A673 (cell line): ENCODE measurements at regions not wholly inside any gene's neighbourhood (a gene's known extent, or its start where the extent isn't known, plus 50 kb on each side); places are given as distances from the start of the nearest gene placed in this dataset.
A peak's percentile ranks its signal among the peaks of the same experiment; 100 is the strongest.

Source experiments
- BruUV-seq: library from RNA; stranded (reverse); fragments of 400-500 nt; replicated peaks from 2 replicates; lab custom pipeline; 2021; lab: Mats Ljungman, UMichigan
- CTCF ChIA-PET: fragments of 300-600 bp; sonication (Branson Sonifier 250); formaldehyde crosslinking; loops from one replicate; lab custom pipeline; 2022; ENCODE audit warnings: antibody characterized with exemption; lab: Charles Lee
- POLR2A ChIA-PET: fragments of 300-600 bp; sonication (Branson Sonifier 250); formaldehyde crosslinking; loops from one replicate; lab custom pipeline; 2022; ENCODE audit warnings: antibody characterized with exemption; ENCODE audit not compliant: low non-redundant PET; lab: Charles Lee
- DNase-seq: peaks from one replicate; pipeline ENCODE4 v3.0.0-alpha.2; 2015; ENCODE audit warnings: low spot score
- H3K27ac ChIP-seq: fragments of 200-600 bp; sonication (generic); 2 replicates; pipeline ENCODE4 v1.5.1; 2016; ENCODE audit warnings: mixed run types, low read depth, mild to moderate bottlenecking, mixed read lengths, antibody characterized with exemption, low read length; ENCODE audit not compliant: poor library complexity, severe bottlenecking
- H3K27me3 ChIP-seq: fragments of 200-600 bp; sonication (generic); replicated peaks from 2 replicates; pipeline ENCODE4 v1.6.1; 2017; ENCODE audit warnings: mixed run types, low read depth, mild to moderate bottlenecking, mixed read lengths, antibody characterized with exemption, low read length; ENCODE audit not compliant: insufficient read depth, poor library complexity
- H3K36me3 ChIP-seq: fragments of 200-600 bp; sonication (generic); 2 replicates; pipeline ENCODE4 v1.6.1; 2016; ENCODE audit warnings: mixed run types, mild to moderate bottlenecking, mixed read lengths, antibody characterized with exemption, low read length; ENCODE audit not compliant: insufficient read depth, poor library complexity, severe bottlenecking
- H3K4me1 ChIP-seq: fragments of 200-600 bp; sonication (generic); 2 replicates; pipeline ENCODE4 v1.6.1; 2017; ENCODE audit warnings: mixed run types, mild to moderate bottlenecking, mixed read lengths, antibody characterized with exemption, low read length; ENCODE audit not compliant: insufficient read depth, poor library complexity, severe bottlenecking
- H3K4me3 ChIP-seq: fragments of 200-600 bp; sonication (generic); 2 replicates; pipeline ENCODE4 v1.5.1; 2016; ENCODE audit warnings: low read depth, mixed run types, mild to moderate bottlenecking, mixed read lengths, low read length; ENCODE audit not compliant: poor library complexity, severe bottlenecking
- H3K9me3 ChIP-seq: fragments of 200-600 bp; sonication (generic); 2 replicates; pipeline ENCODE4 v1.6.1; 2016; ENCODE audit warnings: mixed run types, low read depth, mild to moderate bottlenecking, mixed read lengths, antibody characterized with exemption, low read length; ENCODE audit not compliant: poor library complexity, severe bottlenecking
- CTCF ChIP-seq: fragments of 300-800, 200-600 bp; sonication (generic); conservative IDR thresholded peaks from 2 replicates; pipeline ENCODE4 v1.5.1; 2017; ENCODE audit warnings: low read depth, mild to moderate bottlenecking, antibody characterized with exemption, low read length, moderate library complexity, mixed read lengths
- EZH2 ChIP-seq: fragments of 200-600 bp; sonication (generic); IDR thresholded peaks from 2 replicates; pipeline ENCODE4 v1.6.1; 2017; ENCODE audit warnings: borderline replicate concordance, low read depth, mild to moderate bottlenecking, mixed read lengths, antibody characterized with exemption, low read length; ENCODE audit not compliant: poor library complexity, severe bottlenecking
- intact Hi-C: fragments of 100-400 bp; cut with micrococcal nuclease; formaldehyde crosslinking; loops from one replicate; pipeline ENCODE4 v1.10.0; 2022; ENCODE audit not compliant: unreplicated experiment

GRCh38 chr6:150721418-150722266, 122.0 kb downstream of the PLEKHG1 start:
- H3K4me1 ChIP-seq = peaks cover 26% of the 10 kb centered on the region
- no peak overlapping the region for H3K4me3 ChIP-seq
- no TSS peak for BruUV-seq

GRCh38 chr6:150722614-150723344, 123.1 kb downstream of the PLEKHG1 start:
- POLR2A ChIA-PET = no interaction called here
- H3K27ac ChIP-seq = no peak overlapping the region
- no peak for DNase-seq
- intact Hi-C loops = no loop called here
- H3K36me3 ChIP-seq = no peaks in the 10 kb centered on the region
- BruUV-seq = no TSS peak
- no peaks in the 10 kb centered on the region for H3K9me3 ChIP-seq
- TF ChIP-seq CTCF (no peak), EZH2 (no peak)
- H3K27me3 ChIP-seq = no peaks in the 10 kb centered on the region
- CTCF ChIA-PET = no interaction called here
- H3K4me3 ChIP-seq = no peak overlapping the region
- H3K4me1 ChIP-seq = peaks cover 26% of the 10 kb centered on the region

More at GRCh38 chr6:150721418-150722266, 122.0 kb downstream of the PLEKHG1 start:
- intact Hi-C loops = no loop called here
- no peaks in the 10 kb centered on the region for H3K9me3 ChIP-seq
- TF ChIP-seq CTCF = no peak
- no peak for TF ChIP-seq EZH2
- peak overlapping the region; percentile 15 for H3K27ac ChIP-seq
- POLR2A ChIA-PET = no interaction called here
- no peaks in the 10 kb centered on the region for H3K36me3 ChIP-seq
- DNase-seq = no peak
- no peaks in the 10 kb centered on the region for H3K27me3 ChIP-seq
- CTCF ChIA-PET = no interaction called here

- H3K4me1 ChIP-seq = peaks cover 26% of the 10 kb centered on the region
- BruUV-seq = no TSS peak
- intact Hi-C loops = no loop called here
Observed at GRCh38 chr6:150723345-150723658, 123.6 kb downstream of the PLEKHG1 start.

More at GRCh38 chr6:150723345-150723658, 123.6 kb downstream of the PLEKHG1 start:
- Histone ChIP-seq H3K36me3 (no peaks in the 10 kb centered on the region), H3K9me3 (no peaks in the 10 kb centered on the region), H3K4me3 (no peak overlapping the region), H3K27ac (no peak overlapping the region), H3K27me3 (no peaks in the 10 kb centered on the region)
- ChIA-PET POLR2A (interaction anchor here (0.7 kb wide), 1 partner anchor 183 kb away, joined by 3 read pairs; no protein-coding TSS in a partner anchor), CTCF (no interaction called here)
- TF ChIP-seq CTCF (no peak), EZH2 (no peak)
- no peak for DNase-seq
